Fibroblast of the conjunctiva (primary cell): ENCODE measurements at regions not wholly inside any gene's neighbourhood (a gene's known extent, or its start where the extent isn't known, plus 50 kb on each side); places are given as distances from the start of the nearest gene placed in this dataset.
A peak's percentile ranks its signal among the peaks of the same experiment; 100 is the strongest.

Experiments used
- DNase-seq: peaks from one replicate; pipeline ENCODE4 v3.0.0-alpha.2; 2010; ENCODE audit warnings: low read depth

GRCh38 chr2:204483608-204484081 is 61.6 kb upstream of the PARD3B start:
- no peak for DNase-seq

- DNase-seq, result no peak
Measured at GRCh38 chr2:204486321-204486720, 59.0 kb upstream of the PARD3B start.

- DNase-seq, result peak; percentile 79
Measured at GRCh38 chr2:204486805-204487204, 58.5 kb upstream of the PARD3B start.

- DNase-seq, result no peak
Measured at GRCh38 chr2:204487447-204488229, 57.6 kb upstream of the PARD3B start.

DNA sequence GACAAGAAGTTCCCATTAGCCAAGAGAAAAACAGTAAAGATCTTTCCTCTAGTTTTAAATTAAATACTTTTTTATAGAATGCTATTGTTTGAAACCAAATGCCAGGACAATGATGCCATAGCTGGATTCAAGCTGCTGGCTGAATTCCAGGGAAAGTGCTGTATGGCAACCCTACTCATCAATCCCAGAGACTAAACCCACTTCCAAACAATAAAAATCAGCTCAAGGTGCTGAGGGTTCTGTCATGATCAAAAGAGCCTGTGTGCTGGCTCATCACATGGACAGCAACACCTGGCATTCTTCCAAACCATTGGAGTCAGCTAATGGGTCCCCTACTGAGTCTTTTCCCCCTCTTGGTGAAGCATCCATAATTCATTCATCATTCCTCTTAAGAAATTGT is 53.7 kb upstream of the PARD3B start:
- peak; percentile 21 for DNase-seq

GRCh38 chr2:204492417-204492816 is 52.9 kb upstream of the PARD3B start:
- no peak for DNase-seq

- no peak for DNase-seq
Measured at GRCh38 chr2:204494681-204495080, 50.6 kb upstream of the PARD3B start.

DNA sequence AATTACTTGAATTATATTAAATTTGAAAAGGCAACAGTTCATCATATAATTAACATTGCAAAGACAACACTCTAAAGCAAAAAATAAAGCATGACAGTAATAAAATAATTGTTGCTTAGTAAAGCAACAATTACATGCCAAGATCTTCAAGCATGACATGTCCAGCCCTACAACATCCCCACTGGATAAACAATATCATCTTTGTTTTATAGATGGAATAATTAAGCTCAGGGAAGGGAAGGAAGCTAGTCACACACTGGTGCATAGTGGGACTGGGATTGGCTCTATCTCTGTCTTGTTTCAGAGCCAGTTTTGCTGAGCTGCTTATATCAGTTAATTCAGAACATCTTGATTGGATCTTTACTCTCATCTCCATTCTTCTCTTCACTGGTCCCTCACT is 49.9 kb upstream of the PARD3B start:
- no peak for DNase-seq
